AG08396 (cell line): ENCODE measurements at regions not wholly inside any gene's neighbourhood (a gene's known extent, or its start where the extent isn't known, plus 50 kb on each side); places are given as distances from the start of the nearest gene placed in this dataset.
A peak's percentile ranks its signal among the peaks of the same experiment; 100 is the strongest.

Experiments used
- DNase-seq: peaks from one replicate; pipeline ENCODE4 v3.0.0; 2012; ENCODE audit warnings: low spot score, mixed read lengths

GRCh38 chr13:78228211-78228610 lies 309.6 kb upstream of the EDNRB start:
- no peak for DNase-seq

- DNase-seq: no peak
Measured at GRCh38 chr13:78227709-78228108, 309.1 kb upstream of the EDNRB start.

GRCh38 chr13:78215458-78216108 lies 297.0 kb upstream of the EDNRB start:
- no peak for DNase-seq

DNA sequence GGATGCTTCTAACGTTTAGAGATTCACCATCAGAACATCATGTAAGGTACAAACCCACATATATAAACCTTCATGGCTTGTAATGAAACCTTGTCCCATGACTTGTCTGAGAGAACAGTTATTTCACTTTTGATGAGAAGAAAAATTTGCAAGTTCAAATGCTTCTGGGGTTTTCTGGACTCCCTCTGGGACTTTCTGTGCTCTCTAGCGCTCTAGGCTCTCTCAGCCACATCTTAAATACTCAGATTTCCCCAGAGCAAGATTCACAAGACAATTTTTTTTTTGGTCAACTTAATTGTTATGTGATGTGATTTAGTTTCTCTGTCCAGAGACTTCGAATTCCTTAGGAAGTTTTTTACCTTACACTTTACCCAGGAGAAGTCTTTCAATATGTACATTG lies 282.8 kb upstream of the EDNRB start:
- DNase-seq: no peak

- DNase-seq: no peak
Measured at GRCh38 chr13:78198821-78199220, 280.2 kb upstream of the EDNRB start.

DNA sequence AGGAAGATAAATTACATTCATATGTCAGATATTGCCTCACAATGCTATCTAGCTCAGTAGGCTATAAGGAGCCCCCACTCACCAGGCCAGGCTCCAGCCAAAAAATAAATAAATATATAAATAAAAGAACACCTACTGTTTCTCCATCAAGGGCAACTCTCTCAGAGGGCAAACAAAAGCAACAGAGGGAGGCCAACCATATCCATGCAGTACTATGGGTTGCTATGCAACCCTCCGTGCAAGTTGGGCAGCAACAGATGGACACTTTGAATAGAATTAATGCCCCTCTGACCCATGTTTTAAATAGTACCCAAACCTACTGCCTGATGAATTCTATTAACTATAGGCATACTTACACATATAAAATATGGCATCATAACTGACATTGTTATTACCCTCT lies 279.8 kb upstream of the EDNRB start:
- no peak for DNase-seq

- no peak for DNase-seq
Measured at GRCh38 chr13:78197231-78197630, 278.6 kb upstream of the EDNRB start.

- peak; percentile 14 for DNase-seq
Measured at GRCh38 chr13:78194904-78195639, 276.4 kb upstream of the EDNRB start.

DNA sequence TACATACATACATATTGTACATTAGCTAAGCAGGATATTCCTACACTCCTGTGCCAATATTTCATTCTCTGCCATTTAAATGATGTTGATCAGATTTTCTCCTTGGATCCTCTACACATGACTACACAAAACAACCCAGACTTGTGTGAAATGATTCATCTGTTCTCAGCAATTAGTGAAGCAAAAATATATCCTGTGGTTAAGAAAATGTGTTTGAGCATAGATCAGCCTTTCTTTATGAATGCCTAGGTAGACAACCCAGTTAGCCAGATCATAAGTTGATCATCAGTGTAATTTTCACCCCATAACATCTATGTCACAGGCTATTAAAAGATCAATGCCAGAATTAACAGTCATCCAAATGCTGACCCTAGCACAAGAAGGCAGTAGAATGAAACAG lies 275.2 kb upstream of the EDNRB start:
- DNase-seq: no peak

DNA sequence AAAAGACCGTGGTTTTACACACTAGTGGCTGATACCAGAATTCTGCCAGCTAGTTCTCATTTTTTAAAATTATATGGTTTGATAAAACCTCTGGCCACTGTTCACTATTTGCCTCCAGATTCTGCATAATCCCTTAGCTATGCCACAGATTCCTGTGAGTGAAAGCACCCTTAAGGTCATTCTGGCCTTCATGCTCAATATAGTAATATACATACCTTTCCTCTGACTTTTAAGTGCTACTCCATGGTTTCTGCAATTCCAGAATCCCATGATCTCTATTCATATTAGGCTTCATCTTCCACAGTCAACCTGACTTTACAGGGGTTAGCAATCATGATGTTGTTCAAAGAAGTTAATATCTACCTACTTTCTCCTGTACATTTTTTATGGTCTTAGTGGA lies 274.1 kb upstream of the EDNRB start:
- DNase-seq: peak; percentile 27

- no peak for DNase-seq
Measured at GRCh38 chr13:78190296-78190695, 271.7 kb upstream of the EDNRB start.

DNA sequence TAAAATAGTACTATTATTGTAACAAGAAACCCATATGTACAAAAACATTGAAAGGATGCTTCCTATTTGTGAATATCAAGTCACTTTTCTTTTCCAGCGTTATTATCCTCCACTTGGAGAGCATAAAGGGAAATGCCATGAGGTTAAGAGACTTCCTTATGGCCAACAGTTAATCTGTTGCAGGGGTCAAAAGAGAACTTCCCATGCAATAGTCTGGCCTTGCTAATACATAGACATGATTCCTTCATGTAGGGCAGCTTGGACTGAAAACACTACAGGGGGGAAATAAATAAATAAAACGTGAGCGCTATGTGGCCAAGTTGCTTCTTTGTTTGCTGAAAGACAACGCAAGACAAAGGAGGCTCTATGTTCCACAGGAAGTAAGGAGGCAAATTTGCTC lies 269.1 kb upstream of the EDNRB start:
- DNase-seq: no peak

GRCh38 chr13:78185700-78186099 lies 267.1 kb upstream of the EDNRB start:
- DNase-seq: no peak

GRCh38 chr13:78183732-78184131 lies 265.1 kb upstream of the EDNRB start:
- no peak for DNase-seq

DNA sequence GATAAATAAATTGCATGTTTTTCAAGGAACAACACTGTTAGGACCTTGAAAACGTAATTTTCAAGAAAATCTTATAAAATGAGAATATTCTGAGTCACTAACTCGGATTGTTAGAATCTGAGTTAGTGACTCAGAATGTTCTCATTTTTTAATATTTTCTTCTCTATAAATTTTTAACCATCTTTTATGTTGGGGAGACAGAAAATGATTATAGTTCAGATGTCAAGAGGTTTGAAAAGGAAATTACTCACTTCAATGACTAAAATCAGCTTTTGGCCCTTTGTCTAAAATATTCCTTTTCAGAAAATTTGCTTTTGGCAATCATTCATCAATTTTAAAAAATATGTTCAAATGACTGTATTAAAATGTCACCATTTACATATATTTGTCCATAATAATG lies 264.2 kb upstream of the EDNRB start:
- DNase-seq: no peak

DNA sequence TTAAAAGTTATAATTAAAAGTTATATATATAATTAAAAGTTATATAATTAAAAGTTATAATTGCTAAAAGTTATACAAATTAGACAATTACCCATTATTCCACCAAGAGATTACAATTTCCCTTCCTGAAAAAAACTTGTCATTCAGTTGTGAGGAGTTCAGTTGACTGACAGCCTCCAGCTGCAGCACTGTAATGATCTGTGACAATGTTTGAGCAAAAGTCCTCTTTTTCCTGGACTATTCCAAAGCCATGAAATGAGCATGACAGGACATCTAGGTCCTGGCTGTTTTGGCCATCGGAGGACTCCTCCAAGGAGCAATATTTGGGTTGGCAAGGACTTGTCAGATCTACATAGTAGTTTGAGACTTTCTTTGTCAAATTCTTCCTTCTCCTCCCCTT lies 258.7 kb upstream of the EDNRB start:
- DNase-seq: no peak

DNA sequence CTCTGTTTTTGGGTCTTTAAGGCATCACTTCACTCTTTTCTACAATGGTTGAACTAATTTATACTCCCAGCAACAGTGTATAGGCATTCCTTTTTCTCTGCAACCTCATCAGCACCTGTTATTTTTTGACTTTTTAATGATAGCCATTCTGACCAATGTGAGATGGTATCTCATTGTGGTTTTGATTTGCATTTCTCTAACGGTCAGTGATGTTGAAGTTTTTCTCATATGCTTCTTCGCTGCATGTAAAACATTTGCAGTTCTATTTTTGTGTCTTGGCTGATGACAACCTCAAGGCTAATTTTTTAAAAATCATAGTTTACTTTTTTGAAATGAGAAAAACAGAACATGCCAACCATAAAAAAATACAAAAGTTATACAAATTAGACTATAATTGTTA lies 258.2 kb upstream of the EDNRB start:
- DNase-seq: no peak

DNA sequence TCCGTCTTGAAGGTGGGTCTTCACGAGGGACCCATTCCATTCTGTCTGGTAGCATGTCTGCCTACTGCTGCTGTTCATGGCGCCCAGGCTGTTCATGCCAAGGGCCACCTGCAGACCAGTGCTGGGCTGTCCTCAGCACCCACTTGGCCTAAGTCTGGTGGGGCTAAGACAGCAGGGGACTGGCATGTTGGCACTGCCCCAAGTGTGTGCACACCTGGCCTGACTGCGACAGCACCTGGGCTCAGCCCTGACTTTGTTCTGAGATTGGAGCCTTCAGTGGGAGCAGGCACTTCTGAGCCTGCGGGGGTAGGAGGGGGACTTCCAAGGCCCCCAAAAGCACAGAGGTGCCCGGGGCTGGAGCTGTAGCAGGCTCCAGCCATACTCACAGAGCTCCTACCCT lies 250.8 kb upstream of the EDNRB start:
- DNase-seq: no peak

GRCh38 chr13:78168981-78169380 lies 250.3 kb upstream of the EDNRB start:
- DNase-seq: no peak

DNA sequence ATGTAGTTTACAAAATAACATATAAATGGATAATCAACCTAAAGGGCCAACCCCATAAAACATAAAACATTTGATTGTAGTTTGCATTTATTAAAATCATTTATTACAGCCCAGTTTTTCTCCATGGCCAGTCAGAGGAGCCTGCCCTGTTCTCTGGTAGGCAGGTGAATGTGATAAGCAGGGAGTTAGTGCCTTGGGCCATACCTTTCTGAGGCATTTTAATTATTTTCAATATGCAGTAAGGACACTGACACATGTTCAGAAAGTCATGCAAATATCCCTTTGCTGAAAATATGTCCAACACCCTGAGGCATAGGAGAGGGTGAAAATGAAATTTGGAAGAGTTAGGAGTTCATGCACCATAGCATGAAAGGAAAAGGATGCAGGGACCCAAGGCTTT lies 242.6 kb upstream of the EDNRB start:
- DNase-seq: no peak

DNA sequence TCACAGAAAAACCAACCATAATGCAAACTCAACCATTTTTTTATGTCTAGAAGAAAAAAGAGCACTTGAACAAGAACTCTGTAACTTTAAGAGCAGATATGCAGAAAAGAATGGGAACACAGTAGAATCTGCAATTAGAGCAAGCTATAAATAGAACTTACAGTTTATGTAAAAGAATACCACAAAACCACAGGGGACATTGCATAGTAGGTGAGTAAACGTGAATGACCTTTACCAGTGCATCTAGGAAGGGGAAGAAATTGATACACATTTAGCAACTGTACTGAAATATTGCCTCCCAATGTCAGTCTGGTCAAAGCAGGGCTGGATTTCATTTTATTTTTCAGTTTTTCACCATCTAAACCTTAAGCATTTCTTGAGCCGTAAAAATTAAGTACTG lies 242.2 kb upstream of the EDNRB start:
- peak; percentile 61 for DNase-seq

DNA sequence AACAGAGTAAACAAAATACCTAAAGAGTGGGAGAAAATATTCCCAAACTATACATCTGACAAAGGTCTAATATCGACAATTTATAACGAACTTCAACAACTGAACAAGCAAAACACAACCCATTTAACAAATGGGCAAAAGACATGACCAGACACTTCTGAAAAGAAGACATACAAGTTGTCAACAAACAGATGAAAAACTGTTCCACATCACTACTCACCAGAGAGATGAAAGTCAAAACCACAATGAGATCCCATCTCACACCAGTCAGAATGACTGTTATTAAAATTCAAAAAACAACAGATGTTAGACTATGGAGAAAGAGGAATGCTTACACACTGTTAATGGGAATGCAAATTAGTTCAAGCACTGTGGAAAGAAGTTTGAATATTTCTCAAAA lies 233.8 kb upstream of the EDNRB start:
- no peak for DNase-seq

GRCh38 chr13:78147905-78148304 lies 229.3 kb upstream of the EDNRB start:
- DNase-seq: peak; percentile 32

DNA sequence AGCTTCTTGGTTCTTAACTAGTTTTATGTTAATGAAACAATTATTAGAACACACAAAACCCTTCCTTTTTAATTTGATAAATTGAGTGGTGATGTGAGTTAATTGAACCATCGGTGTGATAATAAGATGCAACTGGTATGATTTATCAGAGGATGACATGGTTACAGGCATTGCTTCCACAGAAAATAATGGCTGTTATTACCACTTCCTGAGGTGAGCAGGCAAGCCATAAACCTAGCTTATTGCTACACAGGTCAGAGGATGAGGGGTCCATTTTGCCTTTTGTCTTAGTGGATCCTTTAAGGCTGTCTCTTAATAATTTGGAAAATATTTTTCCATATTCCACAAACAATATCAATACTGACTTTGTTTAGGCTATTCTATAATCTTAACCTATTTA lies 226.6 kb upstream of the EDNRB start:
- no peak for DNase-seq
